WTC11 (cell line): ENCODE measurements at regions not wholly inside any gene's neighbourhood (a gene's known extent, or its start where the extent isn't known, plus 50 kb on each side); places are given as distances from the start of the nearest gene placed in this dataset.

ENCODE experiments used
- CTCF ChIP-seq: fragments of 200-600 bp; IDR thresholded peaks from 2 replicates; pipeline ENCODE4 v1.8.0; 2022; ENCODE audit warnings: antibody characterized with exemption
- GTF2I ChIP-seq: fragments of 250-450 bp; sonication (Bioruptor Pico); conservative IDR thresholded peaks from 2 replicates; pipeline ENCODE4 v1.4.0; 2021; ENCODE audit warnings: mild to moderate bottlenecking
- HMGXB4 ChIP-seq: sonication (generic); formaldehyde crosslinking; IDR thresholded peaks from 2 replicates; pipeline ENCODE4 v1.8.1; 2023; ENCODE audit warnings: mild to moderate bottlenecking, moderate library complexity, missing genetic modification reagents
- JUN ChIP-seq: sonication (generic); formaldehyde crosslinking; IDR thresholded peaks from 2 replicates; pipeline ENCODE4 v1.8.0; 2023; ENCODE audit warnings: mild to moderate bottlenecking, missing genetic modification reagents
- MXD4 ChIP-seq: fragments of 250-450 bp; sonication (Bioruptor Pico); IDR thresholded peaks from 2 replicates; pipeline ENCODE4 v1.8.0; 2021; ENCODE audit warnings: mild to moderate bottlenecking, moderate library complexity, borderline replicate concordance
- SP1 ChIP-seq: sonication (generic); formaldehyde crosslinking; conservative IDR thresholded peaks from 2 replicates; pipeline ENCODE4 v1.8.1; 2022; ENCODE audit warnings: missing genetic modification reagents
- USF2 ChIP-seq: sonication (generic); formaldehyde crosslinking; IDR thresholded peaks from 2 replicates; pipeline ENCODE4 v1.8.1; 2023; ENCODE audit warnings: mild to moderate bottlenecking, missing genetic modification reagents, moderate library complexity
- ZNF121 ChIP-seq: sonication (generic); formaldehyde crosslinking; IDR thresholded peaks from 2 replicates; pipeline ENCODE4 v1.8.0; 2023; ENCODE audit warnings: missing genetic modification reagents

- no peak for TF ChIP-seq GTF2I (CRISPR knock-in tag)
- TF ChIP-seq CTCF, result no peak
- TF ChIP-seq HMGXB4 (CRISPR knock-in tag), result no peak
- TF ChIP-seq JUN, result no peak
- TF ChIP-seq MXD4 (CRISPR knock-in tag), result no peak
- no peak for TF ChIP-seq SP1 (CRISPR knock-in tag)
- no peak for TF ChIP-seq ZNF121 (CRISPR knock-in tag)
- TF ChIP-seq USF2 (CRISPR knock-in tag), result no peak
Measured at GRCh38 chr10:23859598-23859997, 349.3 kb upstream of the KIAA1217 start.
